Right lobe of liver (tissue), 6 donors: ENCODE measurements at regions not wholly inside any gene's neighbourhood (a gene's known extent, or its start where the extent isn't known, plus 50 kb on each side); places are given as distances from the start of the nearest gene placed in this dataset.

Experiments
- ATAC-seq, 4 donors: fragments of 200-7000 bp; cut with Tn5 transposase; one replicate each; pipeline ENCODE4 v1.9.1; 2020; ENCODE audit warnings: mild to moderate bottlenecking in 4 of 4, moderate library complexity in 4 of 4
- DNase-seq, 3 donors: peaks; one replicate each; pipeline ENCODE4 v3.0.0-alpha.2; 2020
- H3K27ac ChIP-seq, 3 donors: fragments of 200-600 bp; one replicate each; pipeline ENCODE4 v1.8.0; 2022
- H3K27me3 ChIP-seq, 2 donors: fragments of 200-600 bp; one replicate each; pipeline ENCODE4 v1.8.0; 2022
- H3K36me3 ChIP-seq, 4 donors: fragments of 200-600 bp; sonication (generic) in 1 of 4; one replicate each; pipeline versions ENCODE4 v1.5.1 to v1.8.0; 2017 to 2022; ENCODE audit warnings: control low read depth in 1 of 4
- H3K4me1 ChIP-seq, 4 donors: fragments of 200-600 bp; sonication (generic) in 1 of 4; one replicate each; pipeline versions ENCODE4 v1.5.1 to v1.8.0; 2017 to 2022; ENCODE audit warnings: control low read depth in 1 of 4
- H3K4me3 ChIP-seq, 3 donors: fragments of 200-600 bp; one replicate each; pipeline ENCODE4 v1.8.0; 2022
- H3K9me3 ChIP-seq, 4 donors: fragments of 200-600 bp; sonication (generic) in 1 of 4; one replicate each; pipeline versions ENCODE4 v1.5.1 to v1.8.0; 2017 to 2022; ENCODE audit warnings: control low read depth in 1 of 4
- POLR2A ChIP-seq: fragments of 450-650 bp; IDR thresholded peaks from one replicate; pipeline ENCODE4 v1.6.1; 2017; ENCODE audit warnings: antibody characterized with exemption, mild to moderate bottlenecking
- WGBS: methylation state at CpG from one replicate; pipeline ENCODE4 v1.1.6; 2018; ENCODE audit warnings: low coverage, low lambda C conversion rate; ENCODE audit not compliant: insufficient coverage; ENCODE audit errors: missing lambda C conversion rate; 5-methylcytosine and 5-hydroxymethylcytosine counted together
- intact Hi-C, 2 donors: fragments of 100-400 bp; cut with DNase I; formaldehyde crosslinking; loops; one replicate each; pipeline versions ENCODE4 v1.11.2 to v1.14.1; 2022
- TF ChIP-seq, protein P1 (sequence below), 4 donors: fragments of 200-600 bp in 3 of 4; fragments of 450-650 bp in 1 of 4; IDR thresholded peaks; one replicate each; pipeline versions ENCODE4 v1.5.1 to v1.8.0; 2016 to 2022; ENCODE audit warnings: antibody characterized with exemption in 4 of 4, mild to moderate bottlenecking in 2 of 4
- donor health status: DM: no; HTN: yes; CAD: no.
- donor health status: DM: no; HTN: no; CAD: no.
- donor health status: DM: no; HTN: no; CAD: no.
- donor health status: DM: no; HTN: yes; CAD: no.
- donor health status: DM: no; HTN: yes; CAD: no.

DNA sequence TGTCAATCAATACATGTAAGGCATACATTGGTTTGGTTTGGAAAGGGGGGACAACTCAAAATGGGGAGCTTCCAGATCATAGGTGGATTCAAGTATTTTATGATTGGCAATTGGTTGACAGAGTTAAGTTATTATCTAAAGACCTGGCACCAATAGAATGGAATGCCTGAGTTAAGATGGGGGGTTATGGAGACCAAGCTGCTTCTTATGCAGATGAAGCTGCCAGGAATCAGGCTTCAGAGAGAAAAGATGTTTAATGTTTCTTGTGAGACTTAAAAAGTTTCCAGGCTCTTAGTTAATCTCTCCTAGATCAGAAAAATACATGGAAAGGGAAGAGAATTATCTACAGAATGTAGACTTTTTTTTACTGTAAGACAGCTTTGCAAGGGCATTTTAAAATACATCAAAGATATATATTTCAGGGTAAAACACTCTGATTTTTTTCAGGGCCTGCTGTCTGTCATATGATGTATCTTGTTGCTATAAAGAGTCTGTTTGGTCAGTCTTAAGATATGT is 1343.2 kb upstream of the LRRTM1 start:
- H3K9me3 ChIP-seq: no peaks in the 10 kb centered on the region
- no peak overlapping the region for H3K4me3 ChIP-seq
- DNase-seq: no peak
- no peaks in the 10 kb centered on the region for H3K36me3 ChIP-seq
- H3K27ac ChIP-seq: no peak overlapping the region
- intact Hi-C loops: no loop called here
- no peak for ATAC-seq
- no peaks in the 10 kb centered on the region for H3K27me3 ChIP-seq
- no peaks in the 10 kb centered on the region for H3K4me1 ChIP-seq
- TF ChIP-seq, protein P1, sequence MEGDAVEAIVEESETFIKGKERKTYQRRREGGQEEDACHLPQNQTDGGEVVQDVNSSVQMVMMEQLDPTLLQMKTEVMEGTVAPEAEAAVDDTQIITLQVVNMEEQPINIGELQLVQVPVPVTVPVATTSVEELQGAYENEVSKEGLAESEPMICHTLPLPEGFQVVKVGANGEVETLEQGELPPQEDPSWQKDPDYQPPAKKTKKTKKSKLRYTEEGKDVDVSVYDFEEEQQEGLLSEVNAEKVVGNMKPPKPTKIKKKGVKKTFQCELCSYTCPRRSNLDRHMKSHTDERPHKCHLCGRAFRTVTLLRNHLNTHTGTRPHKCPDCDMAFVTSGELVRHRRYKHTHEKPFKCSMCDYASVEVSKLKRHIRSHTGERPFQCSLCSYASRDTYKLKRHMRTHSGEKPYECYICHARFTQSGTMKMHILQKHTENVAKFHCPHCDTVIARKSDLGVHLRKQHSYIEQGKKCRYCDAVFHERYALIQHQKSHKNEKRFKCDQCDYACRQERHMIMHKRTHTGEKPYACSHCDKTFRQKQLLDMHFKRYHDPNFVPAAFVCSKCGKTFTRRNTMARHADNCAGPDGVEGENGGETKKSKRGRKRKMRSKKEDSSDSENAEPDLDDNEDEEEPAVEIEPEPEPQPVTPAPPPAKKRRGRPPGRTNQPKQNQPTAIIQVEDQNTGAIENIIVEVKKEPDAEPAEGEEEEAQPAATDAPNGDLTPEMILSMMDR (IDR thresholded peaks at IDR 0.05): no peak
- TF ChIP-seq POLR2A: no peak

DNA sequence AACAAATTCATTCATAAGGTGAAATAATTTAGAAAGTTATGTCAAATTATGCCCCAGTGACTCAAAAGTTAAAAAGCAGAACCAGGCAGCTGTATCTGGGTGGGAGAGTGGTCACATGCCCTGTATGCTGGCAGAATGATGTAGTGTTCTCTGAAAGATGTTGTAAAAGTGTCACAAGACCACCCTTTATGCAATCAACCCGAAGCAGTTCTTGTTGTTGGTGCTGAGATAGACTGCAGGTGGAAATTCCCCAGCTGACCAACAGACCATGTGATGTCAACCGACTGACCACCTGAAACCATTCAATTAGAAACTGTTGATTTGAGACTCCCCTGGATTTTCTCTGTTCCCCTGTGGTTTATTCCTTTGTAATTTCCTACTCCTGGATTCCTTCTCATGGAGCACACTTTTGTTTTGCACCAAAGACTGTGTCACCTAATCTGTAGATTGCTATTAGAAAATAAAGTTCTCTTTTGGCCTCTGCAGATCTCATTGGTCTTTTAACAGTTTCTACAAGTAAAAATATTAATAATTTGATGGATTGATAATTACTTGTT is 1341.3 kb upstream of the LRRTM1 start:
- H3K4me1 ChIP-seq: no peaks in the 10 kb centered on the region
- intact Hi-C loops: no loop called here
- H3K36me3 ChIP-seq: no peaks in the 10 kb centered on the region
- no peaks in the 10 kb centered on the region for H3K9me3 ChIP-seq
- H3K4me3 ChIP-seq: no peak overlapping the region
- 13% methylated on average over 1 of the region's 2 CpGs for WGBS
- TF ChIP-seq POLR2A: no peak
- TF ChIP-seq, protein P1 (IDR thresholded peaks at IDR 0.05): no peak
- H3K27ac ChIP-seq: no peak overlapping the region
- no peaks in the 10 kb centered on the region for H3K27me3 ChIP-seq
- ATAC-seq (no peak), DNase-seq (no peak)

GRCh38 chr2:81644189-81644588 is 1339.6 kb upstream of the LRRTM1 start:
- no peaks in the 10 kb centered on the region for H3K36me3 ChIP-seq
- no peak overlapping the region for H3K4me3 ChIP-seq
- intact Hi-C loops: no loop called here
- WGBS: 18% methylated on average over 1 of the region's 1 CpG
- no peaks in the 10 kb centered on the region for H3K27me3 ChIP-seq
- no peaks in the 10 kb centered on the region for H3K9me3 ChIP-seq
- no peak overlapping the region for H3K27ac ChIP-seq
- no peaks in the 10 kb centered on the region for H3K4me1 ChIP-seq
- ATAC-seq (no peak), DNase-seq (no peak)
- no peak for TF ChIP-seq POLR2A
- TF ChIP-seq, protein P1 (IDR thresholded peaks at IDR 0.05): no peak

GRCh38 chr2:81624825-81625224 is 1320.3 kb upstream of the LRRTM1 start:
- Histone ChIP-seq H3K4me1 (no peaks in the 10 kb centered on the region), H3K9me3 (no peaks in the 10 kb centered on the region), H3K27ac (no peak overlapping the region), H3K27me3 (no peaks in the 10 kb centered on the region), H3K36me3 (no peaks in the 10 kb centered on the region), H3K4me3 (no peak overlapping the region)
- intact Hi-C loops: no loop called here
- ATAC-seq: no peak
- DNase-seq: no peak
- whole genome bisulfite sequencing: 49% methylated on average over 2 of the region's 2 CpGs
- TF ChIP-seq, protein P1 (IDR thresholded peaks at IDR 0.05): no peak
- TF ChIP-seq POLR2A: no peak

GRCh38 chr2:81600088-81600487 is 1295.5 kb upstream of the LRRTM1 start:
- Histone ChIP-seq H3K4me3 (no peak overlapping the region), H3K36me3 (no peaks in the 10 kb centered on the region), H3K27me3 (no peaks in the 10 kb centered on the region), H3K4me1 (no peaks in the 10 kb centered on the region), H3K27ac (no peak overlapping the region), H3K9me3 (no peaks in the 10 kb centered on the region)
- intact Hi-C loops: no loop called here
- TF ChIP-seq, protein P1 (IDR thresholded peaks at IDR 0.05): no peak
- no peak for TF ChIP-seq POLR2A
- DNase-seq (no peak), ATAC-seq (no peak)
- 33% methylated on average over 1 of the region's 1 CpG for WGBS
